Subcutaneous abdominal adipose tissue (tissue), 5 donors: ENCODE measurements at regions not wholly inside any gene's neighbourhood (a gene's known extent, or its start where the extent isn't known, plus 50 kb on each side); places are given as distances from the start of the nearest gene placed in this dataset.

Experiments used
- H3K27ac ChIP-seq: one replicate; pipeline ENCODE4 v1.7.0; 2013; ENCODE audit warnings: low read depth, mild to moderate bottlenecking, inconsistent platforms, low read length, moderate library complexity
- H3K27me3 ChIP-seq, 5 donors: one replicate each; pipeline ENCODE4 v1.7.0; 2013; ENCODE audit warnings: low read length in 5 of 5, inconsistent platforms in 1 of 5; ENCODE audit not compliant: control insufficient read depth in 5 of 5, insufficient read depth in 4 of 5
- H3K36me3 ChIP-seq, 5 donors: one replicate each; pipeline ENCODE4 v1.7.0; 2013; ENCODE audit warnings: low read length in 5 of 5; ENCODE audit not compliant: control insufficient read depth in 5 of 5, insufficient read depth in 5 of 5
- H3K4me1 ChIP-seq, 5 donors: one replicate each; pipeline ENCODE4 v1.7.0; 2013; ENCODE audit warnings: low read length in 5 of 5, mild to moderate bottlenecking in 3 of 5, moderate library complexity in 1 of 5; ENCODE audit not compliant: control insufficient read depth in 5 of 5, insufficient read depth in 5 of 5
- H3K4me3 ChIP-seq, 5 donors: one replicate each; pipeline ENCODE4 v1.7.0; 2013; ENCODE audit warnings: low read length in 5 of 5, low read depth in 1 of 5
- H3K9ac ChIP-seq, 5 donors: one replicate each; pipeline ENCODE4 v1.7.0; 2013; ENCODE audit warnings: low read length in 5 of 5, mild to moderate bottlenecking in 4 of 5, moderate library complexity in 3 of 5
- H3K9me3 ChIP-seq, 5 donors: one replicate each; pipeline ENCODE4 v1.7.0; 2013; ENCODE audit warnings: low read length in 5 of 5; ENCODE audit not compliant: control insufficient read depth in 5 of 5
- donor health status: healthy.
- donor health status: healthy.
- donor health status: healthy.
- donor health status: healthy.
- donor health status: healthy.

- Histone ChIP-seq H3K9ac (no peak overlapping the region), H3K4me1 (peaks cover 0 to 8% (median 0%) of the 10 kb centered on the region in 5 donors), H3K36me3 (no peaks in the 10 kb centered on the region), H3K9me3 (no peaks in the 10 kb centered on the region), H3K27ac (no peak overlapping the region), H3K4me3 (no peak overlapping the region), H3K27me3 (no peaks in the 10 kb centered on the region)
Measured at GRCh38 chr17:71342737-71343136, 778.1 kb upstream of the SOX9 start.

GRCh38 chr17:71349908-71350600 lies 770.8 kb upstream of the SOX9 start:
- H3K9me3 ChIP-seq, result no peaks in the 10 kb centered on the region

GRCh38 chr17:71360301-71360700 lies 760.5 kb upstream of the SOX9 start:
- H3K9me3 ChIP-seq, result peaks cover 0 to 4% (median 0%) of the 10 kb centered on the region in 5 donors
- no peaks in the 10 kb centered on the region for H3K4me1 ChIP-seq
- H3K36me3 ChIP-seq, result no peaks in the 10 kb centered on the region
- no peak overlapping the region for H3K27ac ChIP-seq
- no peak overlapping the region for H3K9ac ChIP-seq
- no peaks in the 10 kb centered on the region for H3K27me3 ChIP-seq
- no peak overlapping the region for H3K4me3 ChIP-seq

More at GRCh38 chr17:71349908-71350600, 770.8 kb upstream of the SOX9 start:
- no peaks in the 10 kb centered on the region for H3K36me3 ChIP-seq
- no peak overlapping the region for H3K27ac ChIP-seq
- no peaks in the 10 kb centered on the region for H3K27me3 ChIP-seq
- no peak overlapping the region for H3K4me3 ChIP-seq
- no peaks in the 10 kb centered on the region for H3K4me1 ChIP-seq
- no peak overlapping the region for H3K9ac ChIP-seq

- H3K27me3 ChIP-seq, result no peaks in the 10 kb centered on the region
- H3K4me1 ChIP-seq, result no peaks in the 10 kb centered on the region
- H3K9ac ChIP-seq, result no peak overlapping the region
- no peaks in the 10 kb centered on the region for H3K36me3 ChIP-seq
- no peak overlapping the region for H3K27ac ChIP-seq
- no peak overlapping the region for H3K4me3 ChIP-seq
- H3K9me3 ChIP-seq, result peaks cover 0 to 4% (median 0%) of the 10 kb centered on the region in 5 donors
Measured at GRCh38 chr17:71361656-71362450, 759.0 kb upstream of the SOX9 start.

- Histone ChIP-seq H3K27ac (no peak overlapping the region), H3K9ac (no peak overlapping the region), H3K36me3 (no peaks in the 10 kb centered on the region), H3K9me3 (no peaks in the 10 kb centered on the region), H3K4me3 (no peak overlapping the region), H3K4me1 (no peaks in the 10 kb centered on the region), H3K27me3 (no peaks in the 10 kb centered on the region)
Measured at GRCh38 chr17:71363661-71364060, 757.2 kb upstream of the SOX9 start.

- Histone ChIP-seq H3K27me3 (no peaks in the 10 kb centered on the region), H3K36me3 (no peaks in the 10 kb centered on the region), H3K9ac (no peak overlapping the region), H3K4me1 (no peaks in the 10 kb centered on the region), H3K27ac (no peak overlapping the region), H3K4me3 (no peak overlapping the region), H3K9me3 (peaks cover 0 to 3% (median 0%) of the 10 kb centered on the region in 5 donors)
Measured at GRCh38 chr17:71371809-71372208, 749.0 kb upstream of the SOX9 start.

GRCh38 chr17:71375948-71376347 lies 744.9 kb upstream of the SOX9 start:
- no peaks in the 10 kb centered on the region for H3K4me1 ChIP-seq
- H3K9ac ChIP-seq, result no peak overlapping the region
- peaks cover 0 to 3% (median 0%) of the 10 kb centered on the region in 5 donors for H3K9me3 ChIP-seq
- H3K27me3 ChIP-seq, result no peaks in the 10 kb centered on the region
- H3K27ac ChIP-seq, result no peak overlapping the region
- no peak overlapping the region for H3K4me3 ChIP-seq
- no peaks in the 10 kb centered on the region for H3K36me3 ChIP-seq

GRCh38 chr17:71376933-71377332 lies 743.9 kb upstream of the SOX9 start:
- no peaks in the 10 kb centered on the region for H3K27me3 ChIP-seq
- H3K4me1 ChIP-seq, result peaks cover 0 to 3% (median 0%) of the 10 kb centered on the region in 5 donors
- H3K9ac ChIP-seq, result no peak overlapping the region
- no peak overlapping the region for H3K27ac ChIP-seq
- no peaks in the 10 kb centered on the region for H3K36me3 ChIP-seq
- no peak overlapping the region for H3K4me3 ChIP-seq
- peaks cover 0 to 3% (median 0%) of the 10 kb centered on the region in 5 donors for H3K9me3 ChIP-seq

- Histone ChIP-seq H3K27ac (no peak overlapping the region), H3K9ac (no peak overlapping the region), H3K4me3 (no peak overlapping the region), H3K27me3 (no peaks in the 10 kb centered on the region), H3K9me3 (peaks cover 0 to 3% (median 0%) of the 10 kb centered on the region in 5 donors), H3K36me3 (no peaks in the 10 kb centered on the region), H3K4me1 (peaks cover 0 to 10% (median 0%) of the 10 kb centered on the region in 5 donors)
Measured at GRCh38 chr17:71378036-71378435, 742.8 kb upstream of the SOX9 start.

GRCh38 chr17:71378741-71379140 lies 742.1 kb upstream of the SOX9 start:
- Histone ChIP-seq H3K27me3 (no peaks in the 10 kb centered on the region), H3K4me1 (peaks cover 0 to 16% (median 0%) of the 10 kb centered on the region in 5 donors), H3K36me3 (no peaks in the 10 kb centered on the region), H3K27ac (no peak overlapping the region), H3K9ac (no peak overlapping the region), H3K4me3 (no peak overlapping the region), H3K9me3 (peaks cover 0 to 3% (median 0%) of the 10 kb centered on the region in 5 donors)
